GDM1 (cell line): ENCODE measurements at regions not wholly inside any gene's neighbourhood (a gene's known extent, or its start where the extent isn't known, plus 50 kb on each side); places are given as distances from the start of the nearest gene placed in this dataset.
"Not testable (repeated sequence)": the region's sequence is repeated elsewhere in the genome, so short reads cannot be mapped to it uniquely, and the experiment has no call there.

ENCODE experiments used
- DNase-seq: peaks from one replicate; lab custom pipeline; 2025; lab: John Stamatoyannopoulos, UW

DNA sequence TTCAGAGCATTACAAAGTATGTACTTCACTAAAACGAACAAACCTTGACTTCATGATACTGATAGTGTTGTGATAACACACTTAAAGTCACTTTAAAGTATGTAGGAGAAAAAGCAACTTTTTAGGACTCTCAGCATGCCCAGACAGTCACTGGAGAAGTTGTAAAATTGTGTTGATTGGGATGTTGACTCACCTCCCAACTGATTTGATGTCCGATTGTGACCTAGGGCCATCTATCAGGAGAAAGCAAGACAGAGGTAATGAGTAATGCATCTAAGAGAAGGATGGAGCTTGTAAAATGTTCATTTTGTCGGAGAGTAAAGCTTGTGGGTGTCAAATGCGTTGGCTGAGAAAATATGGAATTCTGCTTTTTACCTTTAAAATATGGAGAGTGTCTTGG, 135.4 kb upstream of the SEMA3D start:
- DNase-seq: no peak

GRCh38 chr7:85320699-85321476, 134.0 kb upstream of the SEMA3D start:
- no peak for DNase-seq

- DNase-seq: no peak
Measured at GRCh38 chr7:85316489-85316888, 129.6 kb upstream of the SEMA3D start.

- DNase-seq: no peak
Measured at GRCh38 chr7:85310301-85310700, 123.4 kb upstream of the SEMA3D start.

GRCh38 chr7:85306115-85306514, 119.3 kb upstream of the SEMA3D start:
- no peak for DNase-seq

GRCh38 chr7:85294176-85294575, 107.3 kb upstream of the SEMA3D start:
- no peak for DNase-seq

DNA sequence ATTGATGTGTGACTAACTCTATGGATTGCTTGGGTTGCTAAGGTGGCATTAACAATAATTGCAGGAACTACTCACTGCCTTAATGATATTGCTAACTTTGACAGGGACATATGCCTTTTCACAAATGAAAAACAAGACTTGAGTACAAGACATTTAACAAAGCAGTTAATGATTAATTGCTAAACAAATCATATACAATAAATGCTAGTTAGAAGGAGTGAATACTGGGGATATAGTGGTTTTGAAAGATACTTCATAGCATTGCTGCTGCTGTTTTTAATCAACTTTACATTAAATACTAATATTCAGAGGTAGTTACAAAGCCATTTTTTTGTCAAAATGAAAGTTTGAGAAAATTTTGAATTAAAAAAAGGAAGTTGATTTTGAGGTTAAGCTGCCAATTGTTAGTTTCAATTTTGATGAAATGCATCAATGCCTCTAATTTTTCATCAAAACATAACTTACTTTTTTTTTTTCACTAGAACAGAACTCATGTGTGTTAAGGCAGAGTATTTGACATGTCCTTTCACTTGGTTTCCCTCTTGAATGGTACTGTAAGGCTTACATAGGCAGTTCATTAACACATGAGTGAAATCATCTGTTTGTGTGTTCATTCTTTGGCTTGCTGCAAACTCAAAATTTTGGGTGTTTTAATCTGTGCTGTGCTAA, 106.2 kb upstream of the SEMA3D start:
- no peak for DNase-seq

DNA sequence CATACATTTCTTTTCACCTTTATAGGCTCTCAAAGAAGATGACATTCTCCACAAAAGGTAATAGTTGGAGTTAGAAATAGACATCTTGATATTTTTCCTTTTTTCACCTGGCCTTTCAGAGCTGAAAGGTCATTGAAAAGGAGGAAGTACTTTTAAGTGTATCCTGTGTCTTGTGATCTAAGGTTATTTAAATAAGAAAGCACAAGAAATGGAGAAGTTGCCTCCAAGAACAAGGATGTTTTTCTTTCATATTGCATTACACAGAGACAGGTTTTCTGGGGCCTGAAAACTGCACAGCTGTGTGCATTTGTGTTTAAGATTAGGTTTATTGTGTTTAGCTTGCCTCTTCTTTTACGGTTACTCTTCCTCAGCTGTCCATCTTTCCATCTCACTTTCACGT, 103.4 kb upstream of the SEMA3D start:
- no peak for DNase-seq

GRCh38 chr7:85289279-85289678, 102.4 kb upstream of the SEMA3D start:
- DNase-seq: no peak

GRCh38 chr7:85287106-85287825, 100.4 kb upstream of the SEMA3D start:
- DNase-seq: no peak

DNA sequence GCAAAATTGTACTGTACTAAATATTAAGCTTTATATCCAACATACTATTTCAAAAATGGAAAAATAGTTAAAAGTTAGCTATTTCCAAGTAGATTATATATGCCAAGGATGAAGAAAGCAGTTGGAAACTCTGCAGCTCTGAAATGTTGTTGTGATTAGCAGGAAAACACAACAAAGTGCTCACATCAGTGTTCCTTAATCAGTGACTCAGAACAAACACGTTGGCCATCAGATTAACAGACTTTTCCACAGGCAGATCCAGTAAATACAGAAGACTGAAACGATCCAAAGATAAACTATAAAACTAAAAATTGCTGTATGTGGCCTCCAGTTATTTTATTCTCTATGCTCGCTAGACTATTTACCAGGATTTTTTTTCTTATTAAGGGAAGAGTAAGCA, 99.6 kb upstream of the SEMA3D start:
- no peak for DNase-seq

DNA sequence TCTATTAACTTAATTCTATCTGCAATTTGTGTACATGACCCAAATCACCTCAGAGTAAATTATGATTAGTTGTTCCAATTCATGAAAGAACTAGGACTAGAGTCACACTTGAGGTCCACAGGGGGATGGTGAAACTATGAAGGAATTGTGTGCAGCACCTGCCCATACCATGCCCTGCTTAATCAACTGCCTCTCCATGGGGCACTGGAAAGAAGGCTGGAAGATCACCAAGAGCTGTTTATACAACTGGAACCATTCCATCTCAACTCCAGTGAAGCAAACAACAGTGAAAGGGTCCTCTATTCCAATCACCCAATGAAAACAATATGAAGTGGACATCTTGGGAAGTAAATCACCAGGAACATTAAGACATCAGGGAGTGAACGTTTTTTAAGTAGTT, 98.7 kb upstream of the SEMA3D start:
- DNase-seq: no peak

DNA sequence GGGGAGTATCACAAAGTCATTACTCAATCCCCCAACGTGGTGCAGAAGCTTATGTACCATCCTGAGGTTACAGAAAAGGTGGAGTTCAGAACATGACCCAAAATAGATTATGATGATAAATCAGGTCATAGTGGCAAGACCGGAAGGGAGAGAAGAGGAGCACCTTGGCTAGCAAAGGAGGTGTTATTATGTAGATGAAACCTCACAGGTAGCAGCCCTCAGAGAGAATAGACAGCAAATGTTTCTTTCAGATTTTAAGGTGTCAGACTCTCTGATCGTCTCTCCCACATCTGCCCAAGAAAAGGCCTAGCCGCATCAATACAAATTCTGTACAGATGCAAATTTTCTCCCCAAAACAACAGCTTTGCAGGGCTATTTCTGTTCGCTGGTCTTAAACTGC, 88.3 kb upstream of the SEMA3D start:
- no peak for DNase-seq

GRCh38 chr7:85274454-85274853, 87.6 kb upstream of the SEMA3D start:
- DNase-seq: no peak

DNA sequence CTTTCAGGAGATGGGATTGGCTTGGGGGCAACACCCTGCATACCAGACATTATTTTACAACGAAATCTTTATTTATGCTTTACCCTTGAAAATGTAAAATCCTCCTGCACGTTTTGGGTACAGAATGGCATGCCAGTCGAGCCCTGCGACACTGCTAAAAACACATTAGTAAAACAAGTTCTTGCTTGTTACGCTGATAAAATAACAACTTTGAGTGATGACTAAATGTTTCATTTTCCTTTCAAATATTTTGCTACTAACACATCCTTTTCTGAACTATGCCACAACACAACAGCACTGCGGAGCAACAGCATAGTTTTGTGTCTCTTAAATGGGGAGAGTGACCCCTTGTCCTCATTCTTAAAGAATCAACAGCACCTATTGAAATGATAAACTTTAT, 76.0 kb upstream of the SEMA3D start:
- no peak for DNase-seq

DNA sequence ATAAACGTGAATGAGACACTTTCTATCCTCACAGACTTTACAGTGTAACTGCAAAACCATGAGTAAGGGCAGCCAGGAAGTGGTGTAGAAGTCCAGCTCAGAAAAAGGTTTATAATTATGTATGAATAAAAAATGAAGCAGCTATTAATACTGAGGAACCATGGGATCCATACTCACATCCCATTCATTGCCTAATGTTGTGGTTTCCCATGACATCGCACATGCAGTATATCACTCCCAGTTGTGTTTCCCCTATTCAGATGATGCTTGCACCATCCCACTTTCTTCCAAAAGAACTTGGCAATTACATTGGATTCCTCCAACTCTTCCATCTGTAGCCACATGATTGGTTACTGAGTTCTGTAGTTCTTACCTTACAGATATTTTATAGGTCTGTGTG, 74.5 kb upstream of the SEMA3D start:
- no peak for DNase-seq

DNA sequence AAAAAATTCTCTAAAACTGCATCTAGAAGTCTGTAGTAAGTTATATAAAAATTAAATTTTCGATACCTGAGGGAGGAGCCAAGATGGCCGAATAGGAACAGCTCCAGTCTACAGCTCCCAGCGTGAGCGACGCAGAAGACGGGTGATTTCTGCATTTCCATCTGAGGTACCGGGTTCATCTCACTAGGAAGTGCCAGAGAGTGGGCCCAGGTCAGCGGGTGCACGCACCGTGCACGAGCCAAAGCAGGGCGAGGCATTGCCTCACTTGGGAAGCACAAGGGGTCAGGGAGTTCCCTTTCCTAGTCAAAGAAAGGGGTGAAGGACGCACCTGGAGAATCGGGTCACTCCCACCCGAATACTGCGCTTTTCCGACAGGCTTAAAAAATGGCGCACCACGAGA, 62.9 kb upstream of the SEMA3D start:
- not testable (repeated sequence) for DNase-seq

GRCh38 chr7:85239109-85239508, 52.3 kb upstream of the SEMA3D start:
- DNase-seq: no peak

GRCh38 chr7:85237721-85238120, 50.9 kb upstream of the SEMA3D start:
- DNase-seq: no peak
